K562 (cell line): ENCODE measurements at regions not wholly inside any gene's neighbourhood (a gene's known extent, or its start where the extent isn't known, plus 50 kb on each side); places are given as distances from the start of the nearest gene placed in this dataset.
"Not testable (repeated sequence)": the region's sequence is repeated elsewhere in the genome, so short reads cannot be mapped to it uniquely, and the experiment has no call there.

ENCODE experiments used
- ATAC-seq: fragments of 200-7000 bp; cut with Tn5 transposase; 3 replicates; pipeline ENCODE4 v1.9.1; 2020; ENCODE audit warnings: moderate library complexity
- BruUV-seq: library from RNA; stranded (reverse); fragments of 400-500 nt; replicated peaks from 2 replicates; lab custom pipeline; 2021; lab: Mats Ljungman, UMichigan
- CTCF ChIA-PET: fragments of 300-600 bp; formaldehyde crosslinking; extraction: SDS; loops from one replicate; lab custom pipeline; 2021; ENCODE audit warnings: low intra/inter-chr PET ratio; lab: Yijun Ruan, JAX
- POLR2A ChIA-PET: fragments of 300-600, 350-650 bp; sonication (Branson Sonifier 250); formaldehyde crosslinking; extraction: SDS; loops from one replicate; lab custom pipeline; 2021; ENCODE audit warnings: antibody characterized with exemption, inconsistent platforms; lab: Yijun Ruan, JAX
- DNase-seq, 4 experiments: peaks; one replicate each; pipeline versions ENCODE4 v3.0.0 to v3.0.0-alpha.2; 2011 to 2018; ENCODE audit warnings: low spot score in 3 of 4, mixed read lengths in 3 of 4; ENCODE audit errors: extremely low read depth in 1 of 4
- FAIRE-seq: peaks from 2 replicates; lab custom pipeline; 2011; peaks lifted over from hg19 to GRCh38; lab: Jason Lieb, UNC
- H2AFZ ChIP-seq: 2 replicates; pipeline ENCODE4 v1.6.0; 2011; ENCODE audit warnings: low read depth, low read length, control low read depth, inconsistent platforms
- H3K27ac ChIP-seq: fragments of 200-600 bp; 3 replicates; pipeline ENCODE4 v1.8.0; 2011; ENCODE audit warnings: low read depth, mild to moderate bottlenecking, control low read depth, inconsistent platforms, low read length, moderate library complexity, mixed read lengths; ENCODE audit errors: extremely low read depth
- H3K27me3 ChIP-seq, 2 experiments: fragments of 300-600 bp in 1 of 2; 2 replicates in 1 of 2; 3 replicates in 1 of 2; pipeline versions ENCODE4 v1.6.0 to v1.8.0; 2011; ENCODE audit warnings: inconsistent platforms in 2 of 2, low read length in 2 of 2, mild to moderate bottlenecking in 1 of 2, mixed read lengths in 1 of 2, moderate library complexity in 1 of 2; ENCODE audit not compliant: control insufficient read depth in 2 of 2, insufficient read depth in 2 of 2
- H3K36me3 ChIP-seq: fragments of 300-600 bp; 3 replicates; pipeline ENCODE4 v1.8.0; 2011; ENCODE audit warnings: mild to moderate bottlenecking, low read length, inconsistent platforms; ENCODE audit not compliant: control insufficient read depth, insufficient read depth
- H3K4me1 ChIP-seq, 2 experiments: fragments of 200-600 bp in 1 of 2; replicated peaks in 1 of 2; 2 replicates in 1 of 2; 3 replicates in 1 of 2; pipeline versions ENCODE4 v1.5.1 to v1.8.0; 2011; ENCODE audit warnings: inconsistent platforms in 2 of 2, low read length in 2 of 2, mild to moderate bottlenecking in 1 of 2, mixed read lengths in 1 of 2, moderate library complexity in 1 of 2; ENCODE audit not compliant: control insufficient read depth in 2 of 2, insufficient read depth in 2 of 2
- H3K4me2 ChIP-seq: 2 replicates; pipeline ENCODE4 v1.6.1; 2011; ENCODE audit warnings: low read length, control low read depth, inconsistent platforms, mixed read lengths; ENCODE audit not compliant: insufficient read depth
- H3K4me3 ChIP-seq: fragments of 200-600 bp; sonication (generic), shearing (Covaris generic); 2 replicates; pipeline ENCODE4 v1.5.1; 2016; ENCODE audit warnings: control low read depth, inconsistent platforms
- H3K79me2 ChIP-seq: fragments of 200-600 bp; 3 replicates; pipeline ENCODE4 v1.8.0; 2011; ENCODE audit warnings: low read length, inconsistent platforms; ENCODE audit not compliant: control insufficient read depth, insufficient read depth
- H3K9ac ChIP-seq, 2 experiments: 2 replicates each; pipeline versions ENCODE4 v1.6.0 to v1.6.1; 2011; ENCODE audit warnings: low read depth in 2 of 2, low read length in 2 of 2, control low read depth in 1 of 2, inconsistent platforms in 1 of 2, mild to moderate bottlenecking in 1 of 2, mixed read lengths in 1 of 2; ENCODE audit not compliant: insufficient read depth in 1 of 2
- H3K9me1 ChIP-seq: one replicate; pipeline ENCODE4 v1.6.0; 2011; ENCODE audit warnings: inconsistent platforms, mild to moderate bottlenecking, low read length, moderate library complexity; ENCODE audit not compliant: control insufficient read depth, insufficient read depth
- H3K9me3 ChIP-seq: replicated peaks from 2 replicates; pipeline ENCODE4 v1.5.1; 2011; ENCODE audit warnings: low read depth, low read length, inconsistent platforms; ENCODE audit not compliant: control insufficient read depth, insufficient read depth
- H4K20me1 ChIP-seq: replicated peaks from 2 replicates; pipeline ENCODE4 v1.6.1; 2011; ENCODE audit warnings: low read length, inconsistent platforms, mixed read lengths; ENCODE audit not compliant: control insufficient read depth, insufficient read depth
- COPS2 ChIP-seq: fragments of 450-650 bp; conservative IDR thresholded peaks from 2 replicates; pipeline ENCODE4 v1.6.1; 2016; ENCODE audit warnings: mild to moderate bottlenecking, moderate library complexity
- E2F8 ChIP-seq: fragments of 450-650 bp; IDR thresholded peaks from 2 replicates; pipeline ENCODE4 v1.7.1; 2018; ENCODE audit warnings: mild to moderate bottlenecking, low read depth; ENCODE audit not compliant: partially characterized antibody
- FOSL1 ChIP-seq: fragments of 200-800 bp; sonication (Bioruptor generic); conservative IDR thresholded peaks from 2 replicates; pipeline ENCODE4 v1.6.1; 2016; ENCODE audit warnings: missing genetic modification characterization, missing compliant biosample characterization
- FUS ChIP-seq: fragments of 200-400 bp; formaldehyde crosslinking; optimal IDR thresholded peaks from 2 replicates; pipeline ENCODE3; 2017; ENCODE audit warnings: low read depth, low read length
- HIVEP1 ChIP-seq: fragments of 250-450 bp; sonication (Bioruptor Pico); IDR thresholded peaks from 2 replicates; pipeline ENCODE4 v1.4.0; 2020; ENCODE audit warnings: mild to moderate bottlenecking
- IRF1 ChIP-seq: sonication (generic); formaldehyde crosslinking; IDR thresholded peaks from 2 replicates; pipeline ENCODE4 v1.8.0; 2022; ENCODE audit warnings: missing genetic modification reagents, mild to moderate bottlenecking, borderline replicate concordance
- NFATC3 ChIP-seq: fragments of 450-650 bp; IDR thresholded peaks from 2 replicates; pipeline ENCODE4 v1.6.1; 2017; ENCODE audit warnings: mild to moderate bottlenecking
- OTX1 ChIP-seq: fragments of 450-650 bp; formaldehyde crosslinking; IDR thresholded peaks from 2 replicates; pipeline ENCODE4 v1.4.0; 2022; ENCODE audit warnings: mild to moderate bottlenecking
- RBM25 ChIP-seq: fragments of 200-400 bp; formaldehyde crosslinking; IDR thresholded peaks from 2 replicates; pipeline ENCODE4 v1.6.1; 2018; ENCODE audit warnings: low read length, low read depth, moderate library complexity; ENCODE audit not compliant: severe bottlenecking
- SNIP1 ChIP-seq: fragments of 450-650 bp; IDR thresholded peaks from 2 replicates; pipeline ENCODE4 v1.7.1; 2017; ENCODE audit warnings: low read depth, mild to moderate bottlenecking
- TRIM28 ChIP-seq: fragments of 450-650 bp; IDR thresholded peaks from 2 replicates; pipeline ENCODE4 v1.6.1; 2017
- ZNF253 ChIP-seq: fragments of 250-450 bp; sonication (Bioruptor Pico); conservative IDR thresholded peaks from 2 replicates; pipeline ENCODE4 v1.6.1; 2021; ENCODE audit warnings: mild to moderate bottlenecking
- ZNF780A ChIP-seq: fragments of 250-450 bp; sonication (Bioruptor Pico); IDR thresholded peaks from 2 replicates; pipeline ENCODE4 v1.5.0; 2021; ENCODE audit warnings: mild to moderate bottlenecking
- WGBS: fragments of 100-300 bp; shearing (Covaris generic); methylation state at CpG from one replicate; pipeline ENCODE4 v1.1.6; 2016; ENCODE audit warnings: low coverage, mixed read lengths; ENCODE audit not compliant: insufficient coverage; ENCODE audit errors: missing lambda C conversion rate; 5-methylcytosine and 5-hydroxymethylcytosine counted together
- in situ Hi-C: fragments of 300-500 bp; cut with MboI; formaldehyde crosslinking; loops from 4 replicates; pipeline ENCODE4 v1.15.0; 2018; ENCODE audit warnings: inconsistent platforms, mixed read lengths
- intact Hi-C: fragments of 100-400 bp; cut with micrococcal nuclease; formaldehyde crosslinking; loops from 2 replicates; pipeline ENCODE4 v1.14.2; 2022

GRCh38 chr6:21282360-21282759 is 311.2 kb upstream of the SOX4 start:
- ATAC-seq, intact Hi-C loops, H3K4me3 ChIP-seq, H3K9me1 ChIP-seq, FAIRE-seq, H3K27ac ChIP-seq, H4K20me1 ChIP-seq, H3K9ac ChIP-seq, DNase-seq, CTCF ChIA-PET, H3K4me1 ChIP-seq, in situ Hi-C loops, H3K4me2 ChIP-seq, H3K36me3 ChIP-seq, H2AFZ ChIP-seq, BruUV-seq, H3K9me3 ChIP-seq, H3K79me2 ChIP-seq: not testable (repeated sequence)
- peaks cover 9 to 14% of the 10 kb centered on the region in 2 experiments for H3K27me3 ChIP-seq
- WGBS = 2% methylated on average over 3 of the region's 3 CpGs
- POLR2A ChIA-PET = interaction anchor here (0.8 kb wide), 1 partner anchor 12 kb away, joined by 4 read pairs; no protein-coding TSS in a partner anchor

- H3K9me1 ChIP-seq = no peaks in the 10 kb centered on the region
- CTCF ChIA-PET = no interaction called here
- no peak for DNase-seq
- FAIRE-seq = no peak
- intact Hi-C loops (no loop called here), in situ Hi-C loops (no loop called here)
- H3K9ac ChIP-seq = no peak overlapping the region
- H3K36me3 ChIP-seq = no peaks in the 10 kb centered on the region
- H3K27ac ChIP-seq = no peak overlapping the region
- H3K4me2 ChIP-seq = no peak overlapping the region
- POLR2A ChIA-PET = no interaction called here
- H3K9me3 ChIP-seq = no peaks in the 10 kb centered on the region
- no peak overlapping the region for H3K4me3 ChIP-seq
- peaks cover 4 to 9% of the 10 kb centered on the region in 2 experiments; a peak in 4 of 5 replicates for H3K27me3 ChIP-seq
- H4K20me1 ChIP-seq = no peaks in the 10 kb centered on the region
- ATAC-seq = no peak
- 3% methylated on average over 3 of the region's 3 CpGs for WGBS
- no TSS peak for BruUV-seq
- H3K4me1 ChIP-seq = no peaks in the 10 kb centered on the region
- H3K79me2 ChIP-seq = no peaks in the 10 kb centered on the region
- H2AFZ ChIP-seq = no peak overlapping the region
- TF ChIP-seq HIVEP1 = no peak
- no peak for TF ChIP-seq NFATC3
- TF ChIP-seq TRIM28 = no peak
- no peak for TF ChIP-seq ZNF253 (CRISPR knock-in tag)
- no peak for TF ChIP-seq RBM25
- no peak for TF ChIP-seq ZNF780A (CRISPR knock-in tag)
- no peak for TF ChIP-seq FOSL1 (tag)
- no peak for TF ChIP-seq FUS
- TF ChIP-seq E2F8 = no peak
- TF ChIP-seq OTX1 (CRISPR knock-in tag) = no peak
- TF ChIP-seq SNIP1 = no peak
- TF ChIP-seq IRF1 (CRISPR knock-in tag) = no peak
- TF ChIP-seq COPS2 = no peak
Measured at GRCh38 chr6:21284166-21284565, 309.4 kb upstream of the SOX4 start.
